ENCODE measurements at regions not wholly inside any gene's neighbourhood (a gene's known extent, or its start where the extent isn't known, plus 50 kb on each side); places are given as distances from the start of the nearest gene placed in this dataset.

DNA sequence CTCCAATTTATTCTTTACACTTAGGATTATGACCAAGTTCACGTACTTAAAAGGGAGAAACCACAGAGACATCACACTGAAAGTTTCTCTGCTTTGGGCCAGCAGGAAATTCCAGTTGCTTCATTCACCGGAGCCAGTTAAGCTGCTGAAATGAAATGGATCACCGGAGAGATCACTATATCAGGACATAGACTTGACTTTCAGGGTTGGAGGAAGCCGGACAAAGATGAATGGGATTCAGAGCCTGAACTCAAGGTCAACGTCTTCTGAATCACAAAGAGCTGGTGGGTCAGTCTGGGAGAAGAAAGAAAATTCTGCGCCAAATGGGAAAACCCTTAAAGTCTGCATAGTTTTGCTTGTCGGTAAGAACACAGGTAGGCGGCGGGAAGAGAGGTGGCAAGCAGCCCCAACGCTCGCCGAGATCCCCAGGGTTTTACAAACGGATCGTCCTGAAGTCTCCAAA is 81.9 kb upstream of the CCDC28A start:
- Histone ChIP-seq H4K20me1 (ENCODE audit: insufficient read depth, low read length) (no peaks in the 10 kb centered on the region), H3K4me2 (ENCODE audit: low read depth, low read length) (peak overlapping the region; percentile 87), H3K9me3 (ENCODE audit: low read length) (no peaks in the 10 kb centered on the region), H3K27me3 (ENCODE audit: control insufficient read depth in 1 of 2, insufficient read depth in 2 of 2, low read length in 2 of 2) (peaks cover 0 to 9% of the 10 kb centered on the region in 2 experiments; a peak in 1 of 5 replicates), H2AFZ (ENCODE audit: low read length) (peak overlapping the region; percentile 88), H3K27ac (ENCODE audit: extremely low read length, insufficient read depth, low read length) (peak overlapping the region; percentile 12), H3K36me3 (replicated peaks in 1 of 2; ENCODE audit: control insufficient read depth in 1 of 2, insufficient read depth in 2 of 2, low read length in 2 of 2) (no peaks in the 10 kb centered on the region), H3K79me2 (ENCODE audit: insufficient read depth, low read length) (no peaks in the 10 kb centered on the region), H3K9ac (ENCODE audit: insufficient read depth, low read depth, low read length) (peak overlapping the region; percentile 75), H3K4me1 (ENCODE audit: insufficient read depth, low read length) (peaks cover 20% of the 10 kb centered on the region), H3K4me3 (replicated peaks in 1 of 3; ENCODE audit: insufficient read depth in 1 of 3, low read depth in 2 of 3, low read length in 3 of 3) (peak overlapping the region; percentile 87 to 94 (median 90))
- ATAC-seq (peak; percentile 51), DNase-seq (ENCODE audit: low spot score) (peak; percentile 45), FAIRE-seq (peak; percentile 4)
- in situ Hi-C loops (cut with HindIII; ENCODE audit: extremely low pct_ligation_motif_present, low pct_unique_long_range_greater_than_20kb) = loop anchor here (5.0 to 25.0 kb wide), 2 partner anchors 76 to 671 kb away; partner anchors contain the start of gene CITED2
- ChIA-PET CTCF (ENCODE audit: low intra/inter-chr PET ratio, low total read pairs) (interaction anchor here (0.8 to 3.3 kb wide), 4 partner anchors 35 to 103 kb away, joined by 3 to 23 read pairs (median 3); no protein-coding TSS in a partner anchor), POLR2A (interaction anchor here (0.9 to 2.0 kb wide), 4 partner anchors 13 to 119 kb away, joined by 3 to 6 read pairs (median 5); partner anchors contain the start of gene CCDC28A)
- WGBS (ENCODE audit: low lambda C conversion rate) = 3% methylated on average over 14 of the region's 14 CpGs
- intact Hi-C loops (cut with micrococcal nuclease; ENCODE audit: unreplicated experiment) = loop anchor here (1.0 to 5.0 kb wide), 2 partner anchors 75 to 671 kb away; no protein-coding TSS in a partner anchor
- BruUV-seq (replicated peaks) = no TSS peak
- TF ChIP-seq ZNF124 (CRISPR knock-in tag; IDR thresholded peaks at IDR 0.05) (peak; percentile 31; the same call in 1 of the 2 replicates), PCBP1 (IDR thresholded peaks at IDR 0.05; ENCODE audit: borderline replicate concordance, low read depth, low read length) (no peak), IKZF4 (CRISPR knock-in tag; IDR thresholded peaks at IDR 0.05; ENCODE audit: borderline replicate concordance, low read depth, not compliant biosample characterization) (no peak), CEBPB (IDR thresholded peaks at IDR 0.05; ENCODE audit: borderline replicate concordance, low read depth, low read length) (peak; percentile 28; the same call in 1 of the 2 replicates), ZNF333 (CRISPR knock-in tag; IDR thresholded peaks at IDR 0.05; ENCODE audit: borderline replicate concordance) (no peak), ZNF547 (CRISPR knock-in tag; IDR thresholded peaks at IDR 0.05) (no peak), ZNF12 (CRISPR knock-in tag; IDR thresholded peaks at IDR 0.05) (0 out of 2 replicates have a peak, but pooled peaks have one; percentile 5), IKZF1 (IDR thresholded peaks at IDR 0.05) (no peak), ZNF713 (CRISPR knock-in tag; IDR thresholded peaks at IDR 0.05) (no peak), TMF1 (CRISPR knock-in tag; IDR thresholded peaks at IDR 0.05; ENCODE audit: low read depth) (no peak), PHF5A (CRISPR knock-in tag; IDR thresholded peaks at IDR 0.05; ENCODE audit: low read depth, unreplicated experiment) (no peak), ZNF605 (CRISPR knock-in tag; IDR thresholded peaks at IDR 0.05) (peak; percentile 79), RARA (CRISPR knock-in tag; IDR thresholded peaks at IDR 0.05) (no peak), IRF2 (CRISPR knock-in tag; IDR thresholded peaks at IDR 0.05) (peak; percentile 14; the same call in 1 of the 2 replicates)
- TF ChIP-seq, protein P1, sequence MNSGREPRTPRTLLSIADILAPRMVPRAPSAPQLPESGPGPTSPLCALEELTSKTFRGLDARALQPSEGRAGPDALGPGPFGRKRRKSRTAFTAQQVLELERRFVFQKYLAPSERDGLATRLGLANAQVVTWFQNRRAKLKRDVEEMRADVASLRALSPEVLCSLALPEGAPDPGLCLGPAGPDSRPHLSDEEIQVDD (CRISPR knock-in tag; IDR thresholded peaks at IDR 0.05; ENCODE audit: borderline replicate concordance) = no peak
- TF ChIP-seq, protein P2, sequence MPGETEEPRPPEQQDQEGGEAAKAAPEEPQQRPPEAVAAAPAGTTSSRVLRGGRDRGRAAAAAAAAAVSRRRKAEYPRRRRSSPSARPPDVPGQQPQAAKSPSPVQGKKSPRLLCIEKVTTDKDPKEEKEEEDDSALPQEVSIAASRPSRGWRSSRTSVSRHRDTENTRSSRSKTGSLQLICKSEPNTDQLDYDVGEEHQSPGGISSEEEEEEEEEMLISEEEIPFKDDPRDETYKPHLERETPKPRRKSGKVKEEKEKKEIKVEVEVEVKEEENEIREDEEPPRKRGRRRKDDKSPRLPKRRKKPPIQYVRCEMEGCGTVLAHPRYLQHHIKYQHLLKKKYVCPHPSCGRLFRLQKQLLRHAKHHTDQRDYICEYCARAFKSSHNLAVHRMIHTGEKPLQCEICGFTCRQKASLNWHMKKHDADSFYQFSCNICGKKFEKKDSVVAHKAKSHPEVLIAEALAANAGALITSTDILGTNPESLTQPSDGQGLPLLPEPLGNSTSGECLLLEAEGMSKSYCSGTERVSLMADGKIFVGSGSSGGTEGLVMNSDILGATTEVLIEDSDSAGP (CRISPR knock-in tag; IDR thresholded peaks at IDR 0.05; ENCODE audit: borderline replicate concordance) = no peak
- TF ChIP-seq, protein P3, sequence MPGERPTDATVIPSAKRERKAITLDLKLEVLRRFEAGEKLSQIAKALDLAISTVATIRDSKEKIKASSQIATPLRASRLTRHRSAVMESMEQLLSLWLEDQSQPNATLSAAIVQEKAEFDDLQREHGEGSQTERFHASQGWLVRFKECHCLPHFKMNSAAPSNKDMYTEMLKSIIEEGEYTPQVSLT (CRISPR knock-in tag; IDR thresholded peaks at IDR 0.05; ENCODE audit: borderline replicate concordance, low read depth) = no peak
- TF ChIP-seq, protein P4, sequence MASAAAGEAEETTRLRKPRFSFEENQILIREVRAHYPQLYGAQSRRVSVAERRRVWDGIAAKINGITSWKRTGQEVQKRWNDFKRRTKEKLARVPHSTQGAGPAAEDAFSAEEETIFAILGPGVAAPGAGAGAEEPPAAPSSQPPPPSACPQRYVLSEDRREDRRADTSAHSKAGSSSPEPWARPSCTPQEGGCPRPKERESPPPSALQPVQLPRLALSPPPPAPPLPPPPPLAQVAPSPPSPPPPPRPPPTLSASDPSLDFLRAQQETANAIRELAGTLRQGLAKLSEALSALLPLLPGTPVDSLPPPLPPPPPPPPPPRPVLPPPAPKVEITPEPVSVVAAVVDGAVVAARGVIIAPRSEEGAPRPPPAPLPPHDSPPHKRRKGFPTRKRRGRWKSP (CRISPR knock-in tag; IDR thresholded peaks at IDR 0.05) = no peak
- TF ChIP-seq, protein P5, sequence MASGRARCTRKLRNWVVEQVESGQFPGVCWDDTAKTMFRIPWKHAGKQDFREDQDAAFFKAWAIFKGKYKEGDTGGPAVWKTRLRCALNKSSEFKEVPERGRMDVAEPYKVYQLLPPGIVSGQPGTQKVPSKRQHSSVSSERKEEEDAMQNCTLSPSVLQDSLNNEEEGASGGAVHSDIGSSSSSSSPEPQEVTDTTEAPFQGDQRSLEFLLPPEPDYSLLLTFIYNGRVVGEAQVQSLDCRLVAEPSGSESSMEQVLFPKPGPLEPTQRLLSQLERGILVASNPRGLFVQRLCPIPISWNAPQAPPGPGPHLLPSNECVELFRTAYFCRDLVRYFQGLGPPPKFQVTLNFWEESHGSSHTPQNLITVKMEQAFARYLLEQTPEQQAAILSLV (CRISPR knock-in tag; IDR thresholded peaks at IDR 0.05; ENCODE audit: borderline replicate concordance) = no peak
